Astrocyte (in vitro differentiated cells and primary cell): ENCODE measurements at regions not wholly inside any gene's neighbourhood (a gene's known extent, or its start where the extent isn't known, plus 50 kb on each side); places are given as distances from the start of the nearest gene placed in this dataset.

ENCODE experiments used
- DNase-seq: peaks from one replicate; pipeline ENCODE4 v3.0.0-alpha.2; 2010; ENCODE audit warnings: low read depth
- FAIRE-seq: peaks from 2 replicates; lab custom pipeline; 2011; peaks lifted over from hg19 to GRCh38; lab: Jason Lieb, UNC
- H2AFZ ChIP-seq: 2 replicates; pipeline ENCODE4 v1.6.0; 2012; ENCODE audit warnings: low read depth, low read length, inconsistent platforms
- H3K27ac ChIP-seq: 2 replicates; pipeline ENCODE4 v1.5.1; 2011; ENCODE audit warnings: low read depth, low read length, inconsistent platforms
- H3K27me3 ChIP-seq: 2 replicates; pipeline ENCODE4 v1.6.0; 2011; ENCODE audit warnings: low read length, inconsistent platforms; ENCODE audit not compliant: insufficient read depth
- H3K36me3 ChIP-seq: 2 replicates; pipeline ENCODE4 v1.5.1; 2011; ENCODE audit warnings: low read length, inconsistent platforms; ENCODE audit not compliant: insufficient read depth
- H3K4me1 ChIP-seq: 2 replicates; pipeline ENCODE4 v1.5.1; 2011; ENCODE audit warnings: low read length, inconsistent platforms; ENCODE audit not compliant: insufficient read depth
- H3K4me2 ChIP-seq: 2 replicates; pipeline ENCODE4 v1.6.0; 2012; ENCODE audit warnings: low read length, inconsistent platforms
- H3K4me3 ChIP-seq: 2 replicates; pipeline ENCODE4 v1.5.1; 2011; ENCODE audit warnings: low read depth, mild to moderate bottlenecking, low read length, inconsistent platforms; ENCODE audit not compliant: insufficient read depth
- H3K79me2 ChIP-seq: 2 replicates; pipeline ENCODE4 v1.6.0; 2012; ENCODE audit warnings: mild to moderate bottlenecking, low read length, inconsistent platforms; ENCODE audit not compliant: insufficient read depth
- H3K9ac ChIP-seq: 2 replicates; pipeline ENCODE4 v1.6.0; 2012; ENCODE audit warnings: mild to moderate bottlenecking, low read length, inconsistent platforms
- H3K9me3 ChIP-seq: 2 replicates; pipeline ENCODE4 v1.5.1; 2012; ENCODE audit warnings: low read depth, mild to moderate bottlenecking, low read length, inconsistent platforms; ENCODE audit not compliant: insufficient read depth
- H4K20me1 ChIP-seq: 2 replicates; pipeline ENCODE4 v1.6.0; 2012; ENCODE audit warnings: low read length, inconsistent platforms; ENCODE audit not compliant: insufficient read depth
- H3K27ac Mint-ChIP-seq: one replicate; pipeline ENCODE4 v1.8.0; 2021; ENCODE audit warnings: mild to moderate bottlenecking, mixed read lengths; ENCODE audit not compliant: unreplicated experiment
- H3K27me3 Mint-ChIP-seq: one replicate; pipeline ENCODE4 v1.8.0; 2021; ENCODE audit warnings: low read depth, mixed read lengths; ENCODE audit not compliant: unreplicated experiment
- H3K36me3 Mint-ChIP-seq: one replicate; pipeline ENCODE4 v1.8.0; 2021; ENCODE audit warnings: low read depth, mixed read lengths; ENCODE audit not compliant: unreplicated experiment
- H3K4me1 Mint-ChIP-seq: one replicate; pipeline ENCODE4 v1.8.0; 2021; ENCODE audit warnings: low read depth, mixed read lengths; ENCODE audit not compliant: unreplicated experiment
- H3K4me3 Mint-ChIP-seq: one replicate; pipeline ENCODE4 v1.8.0; 2021; ENCODE audit warnings: mild to moderate bottlenecking, moderate library complexity, mixed read lengths; ENCODE audit not compliant: unreplicated experiment
- H3K9me3 Mint-ChIP-seq: one replicate; pipeline ENCODE4 v1.8.0; 2021; ENCODE audit warnings: mild to moderate bottlenecking, mixed read lengths; ENCODE audit not compliant: unreplicated experiment
- CTCF ChIP-seq: IDR thresholded peaks from 2 replicates; pipeline ENCODE4 v1.5.1; 2011; ENCODE audit warnings: low read depth, mild to moderate bottlenecking, inconsistent platforms, low read length, moderate library complexity; ENCODE audit not compliant: insufficient read depth
- EZH2 ChIP-seq: IDR thresholded peaks from 2 replicates; pipeline ENCODE4 v1.6.1; 2012; ENCODE audit warnings: mild to moderate bottlenecking, low read length, inconsistent platforms; ENCODE audit not compliant: insufficient read depth

DNA sequence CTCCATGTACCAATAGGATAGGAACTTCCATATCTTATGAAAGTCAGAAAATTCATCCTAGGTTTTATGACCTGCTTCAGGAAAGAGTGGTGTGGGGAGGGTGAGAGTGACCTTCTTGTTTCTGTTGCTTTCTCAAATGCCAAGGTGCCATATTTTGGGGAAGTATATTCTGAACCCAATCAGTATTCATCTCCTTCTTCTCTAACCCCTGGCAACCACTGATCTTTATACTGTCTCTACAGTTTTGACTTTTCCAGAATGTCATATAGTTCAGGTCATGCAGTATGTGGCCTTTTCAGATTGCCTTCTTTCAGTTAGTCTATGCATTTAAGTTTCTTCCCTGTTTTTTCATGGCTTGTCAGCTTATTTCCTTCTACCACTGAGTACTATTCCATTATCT lies 321.4 kb upstream of the SEMA6A start:
- Histone ChIP-seq H3K9me3 (no peaks in the 10 kb centered on the region), H2AFZ (no peak overlapping the region), H3K9ac (no peak overlapping the region), H4K20me1 (no peaks in the 10 kb centered on the region), H3K4me2 (no peak overlapping the region), H3K27me3 (no peaks in the 10 kb centered on the region), H3K4me1 (no peaks in the 10 kb centered on the region), H3K36me3 (no peaks in the 10 kb centered on the region), H3K79me2 (no peaks in the 10 kb centered on the region), H3K4me3 (no peak overlapping the region), H3K27ac (no peak overlapping the region)
- no peaks in the 10 kb centered on the region for H3K4me1 Mint-ChIP-seq
- H3K27ac Mint-ChIP-seq: no peak overlapping the region
- H3K36me3 Mint-ChIP-seq: no peaks in the 10 kb centered on the region
- no peaks in the 10 kb centered on the region for H3K9me3 Mint-ChIP-seq
- FAIRE-seq (no peak), DNase-seq (no peak)
- no peak overlapping the region for H3K4me3 Mint-ChIP-seq
- TF ChIP-seq CTCF: no peak
- no peak for TF ChIP-seq EZH2
- no peaks in the 10 kb centered on the region for H3K27me3 Mint-ChIP-seq

- H3K27me3 Mint-ChIP-seq: no peaks in the 10 kb centered on the region
- H3K27ac Mint-ChIP-seq: no peak overlapping the region
- H3K27ac ChIP-seq: no peak overlapping the region
- no peak overlapping the region for H3K4me2 ChIP-seq
- no peak overlapping the region for H2AFZ ChIP-seq
- no peak overlapping the region for H3K4me3 ChIP-seq
- H3K9ac ChIP-seq: no peak overlapping the region
- no peaks in the 10 kb centered on the region for H3K27me3 ChIP-seq
- no peaks in the 10 kb centered on the region for H3K36me3 ChIP-seq
- no peaks in the 10 kb centered on the region for H3K36me3 Mint-ChIP-seq
- DNase-seq (no peak), FAIRE-seq (no peak)
- TF ChIP-seq CTCF (no peak), EZH2 (no peak)
- H3K4me1 ChIP-seq: no peaks in the 10 kb centered on the region
- H3K9me3 Mint-ChIP-seq: no peaks in the 10 kb centered on the region
- no peaks in the 10 kb centered on the region for H3K79me2 ChIP-seq
- no peak overlapping the region for H3K4me3 Mint-ChIP-seq
- H3K4me1 Mint-ChIP-seq: no peaks in the 10 kb centered on the region
- H4K20me1 ChIP-seq: no peaks in the 10 kb centered on the region
- H3K9me3 ChIP-seq: no peaks in the 10 kb centered on the region
Observed at GRCh38 chr5:116892993-116893392, 318.4 kb upstream of the SEMA6A start.

DNA sequence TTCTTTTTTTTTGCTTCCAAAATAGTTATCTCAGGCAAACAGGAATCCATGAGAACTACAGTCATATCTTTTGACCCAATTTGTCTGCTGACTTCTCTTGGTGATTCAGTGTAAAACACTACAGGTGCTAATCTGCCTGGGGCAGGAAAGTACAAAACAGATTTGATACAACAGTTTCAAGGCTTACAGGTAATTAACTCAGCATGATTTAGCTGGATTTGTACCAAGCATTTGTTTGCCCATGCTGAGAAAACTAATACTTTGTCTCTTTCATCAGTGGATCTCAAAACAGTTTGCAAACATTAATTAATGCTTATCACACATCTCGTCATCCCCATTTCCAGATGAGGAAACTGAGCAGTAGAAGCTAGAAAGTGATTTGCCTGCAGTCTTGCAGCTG lies 312.5 kb upstream of the SEMA6A start:
- no peaks in the 10 kb centered on the region for H3K36me3 Mint-ChIP-seq
- DNase-seq: no peak
- H3K4me1 Mint-ChIP-seq: no peaks in the 10 kb centered on the region
- TF ChIP-seq CTCF (no peak), EZH2 (no peak)
- no peak for FAIRE-seq
- Histone ChIP-seq H2AFZ (no peak overlapping the region), H3K9me3 (no peaks in the 10 kb centered on the region), H3K9ac (no peak overlapping the region), H3K4me1 (no peaks in the 10 kb centered on the region), H3K27me3 (no peaks in the 10 kb centered on the region), H3K79me2 (no peaks in the 10 kb centered on the region), H3K4me3 (no peak overlapping the region), H3K27ac (no peak overlapping the region), H3K36me3 (no peaks in the 10 kb centered on the region), H3K4me2 (no peak overlapping the region), H4K20me1 (no peaks in the 10 kb centered on the region)
- no peak overlapping the region for H3K27ac Mint-ChIP-seq
- H3K4me3 Mint-ChIP-seq: no peak overlapping the region
- H3K27me3 Mint-ChIP-seq: peaks cover 2% of the 10 kb centered on the region
- no peaks in the 10 kb centered on the region for H3K9me3 Mint-ChIP-seq
